HG02678 (cell line): ENCODE measurements at regions not wholly inside any gene's neighbourhood (a gene's known extent, or its start where the extent isn't known, plus 50 kb on each side); places are given as distances from the start of the nearest gene placed in this dataset.

Source experiments
- ATAC-seq: cut with Tn5 transposase; IDR thresholded peaks from one replicate; pipeline ENCODE4 v1.9.1; 2021; ENCODE audit warnings: mild to moderate bottlenecking, moderate library complexity; ENCODE audit not compliant: unreplicated experiment

GRCh38 chr15:53462651-53463050, 296.8 kb downstream of the WDR72 start:
- no peak for ATAC-seq

- ATAC-seq = no peak
These were observed 297.8 kb downstream of the WDR72 start for GRCh38 chr15:53461677-53462076.

GRCh38 chr15:53458736-53459135, 300.7 kb downstream of the WDR72 start:
- ATAC-seq = no peak

GRCh38 chr15:53457479-53457878, 302.0 kb downstream of the WDR72 start:
- no peak for ATAC-seq

GRCh38 chr15:53454843-53455721, 304.4 kb downstream of the WDR72 start:
- ATAC-seq = no peak

GRCh38 chr15:53454535-53454842, 305.0 kb downstream of the WDR72 start:
- ATAC-seq = no peak

GRCh38 chr15:53453253-53454105, 306.0 kb downstream of the WDR72 start:
- ATAC-seq = no peak

GRCh38 chr15:53448232-53449015, 311.0 kb downstream of the WDR72 start:
- ATAC-seq = no peak

GRCh38 chr15:53447742-53448141, 311.7 kb downstream of the WDR72 start:
- no peak for ATAC-seq

- ATAC-seq = no peak
These were observed 312.3 kb downstream of the WDR72 start for GRCh38 chr15:53447053-53447574.

GRCh38 chr15:53446376-53446775, 313.1 kb downstream of the WDR72 start:
- no peak for ATAC-seq

GRCh38 chr15:53445531-53445930, 313.9 kb downstream of the WDR72 start:
- no peak for ATAC-seq

- ATAC-seq = no peak
These were observed 321.2 kb downstream of the WDR72 start for GRCh38 chr15:53437985-53438841.

- no peak for ATAC-seq
These were observed 322.1 kb downstream of the WDR72 start for GRCh38 chr15:53437366-53437765.

- ATAC-seq = no peak
These were observed 325.2 kb downstream of the WDR72 start for GRCh38 chr15:53434174-53434678.

- ATAC-seq = no peak
These were observed 343.1 kb downstream of the WDR72 start for GRCh38 chr15:53416219-53416940.

- ATAC-seq = no peak
These were observed 345.3 kb downstream of the WDR72 start for GRCh38 chr15:53414167-53414566.

GRCh38 chr15:53412542-53412941, 346.9 kb downstream of the WDR72 start:
- ATAC-seq = no peak

- no peak for ATAC-seq
These were observed 354.5 kb downstream of the WDR72 start for GRCh38 chr15:53404930-53405493.
